Stromal cell of bone marrow (primary cell): ENCODE measurements at regions not wholly inside any gene's neighbourhood (a gene's known extent, or its start where the extent isn't known, plus 50 kb on each side); places are given as distances from the start of the nearest gene placed in this dataset.
A peak's percentile ranks its signal among the peaks of the same experiment; 100 is the strongest.

Experiments
- DNase-seq: peaks from one replicate; pipeline ENCODE4 v3.0.0-alpha.2; 2012; ENCODE audit warnings: low read depth

- no peak for DNase-seq
Observed at GRCh38 chr2:194271293-194271961, 1385.6 kb upstream of the SLC39A10 start.

GRCh38 chr2:194270648-194271047, 1386.4 kb upstream of the SLC39A10 start:
- DNase-seq = no peak

DNA sequence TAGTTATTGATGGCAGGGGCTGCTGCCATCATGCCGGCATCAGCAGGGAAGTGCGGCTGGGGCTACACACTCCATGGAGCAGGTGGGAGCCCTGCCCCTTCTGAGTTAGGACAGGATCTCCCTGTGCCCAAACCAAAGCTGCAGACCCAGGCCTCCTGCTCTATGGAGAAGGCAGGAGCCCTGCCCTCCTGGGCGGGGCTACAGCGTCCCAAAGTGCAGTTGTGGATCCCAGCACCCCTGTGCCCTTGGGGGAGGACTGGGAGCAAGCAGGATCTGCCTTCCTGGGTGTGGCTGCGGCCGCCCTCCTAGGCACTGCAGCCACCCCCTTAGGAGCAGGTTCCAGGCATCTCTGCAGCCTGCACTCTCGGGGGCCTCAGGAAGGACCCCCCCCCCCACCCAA, 1392.4 kb upstream of the SLC39A10 start:
- no peak for DNase-seq

- DNase-seq = no peak
Observed at GRCh38 chr2:194260185-194260584, 1396.8 kb upstream of the SLC39A10 start.

DNA sequence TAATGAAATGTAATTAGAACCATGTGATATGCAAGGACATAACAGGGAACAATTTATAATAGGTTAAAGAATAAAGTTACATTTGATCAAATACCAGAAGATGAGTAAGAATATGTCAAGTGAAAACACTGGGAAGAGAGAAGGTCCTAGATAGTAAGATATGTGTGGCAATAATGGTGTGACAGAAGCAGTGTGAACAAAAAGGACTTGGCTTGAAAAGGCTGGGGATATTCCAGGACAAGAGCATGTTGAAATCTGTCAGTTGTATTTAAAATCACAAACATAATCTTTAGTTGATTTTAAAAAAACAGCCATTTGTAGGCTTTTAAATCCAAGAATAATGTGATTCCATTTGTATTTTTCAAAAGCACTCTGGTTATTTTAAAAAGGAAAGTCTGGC, 1399.9 kb upstream of the SLC39A10 start:
- no peak for DNase-seq

DNA sequence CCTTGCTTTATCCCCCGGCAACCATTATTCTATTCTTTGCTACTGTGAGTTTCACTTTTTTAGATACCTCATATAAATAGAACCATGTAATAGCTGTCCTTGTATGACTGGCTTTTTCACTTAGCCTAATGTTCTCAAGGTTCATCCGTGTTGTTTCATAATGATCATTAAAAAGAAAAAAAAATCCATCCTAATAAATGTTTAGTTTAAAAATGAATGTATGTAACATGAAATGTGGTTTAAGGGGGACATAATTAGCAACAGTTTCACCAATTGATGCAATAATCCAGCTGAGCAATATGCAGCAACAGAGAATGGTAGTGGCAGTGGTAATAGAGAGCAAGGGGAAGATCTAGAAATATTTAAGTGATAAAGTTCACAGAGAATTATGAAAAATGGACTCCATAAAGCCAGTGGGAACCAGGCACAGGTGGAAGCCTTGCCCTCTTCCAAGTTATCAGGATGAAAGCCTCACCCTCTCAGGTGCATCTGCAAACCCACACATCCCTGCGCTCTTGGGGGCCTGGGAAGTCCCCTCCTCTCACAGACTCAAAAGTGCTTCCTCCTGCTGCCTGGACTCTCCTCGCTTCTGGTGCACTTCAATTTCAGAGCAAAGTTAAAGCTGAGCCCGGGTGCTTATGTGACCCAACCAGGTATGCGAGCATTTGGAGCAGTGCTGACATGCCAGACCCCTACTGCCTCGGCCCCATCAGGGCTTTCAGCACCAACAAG, 1403.3 kb upstream of the SLC39A10 start:
- no peak for DNase-seq

DNA sequence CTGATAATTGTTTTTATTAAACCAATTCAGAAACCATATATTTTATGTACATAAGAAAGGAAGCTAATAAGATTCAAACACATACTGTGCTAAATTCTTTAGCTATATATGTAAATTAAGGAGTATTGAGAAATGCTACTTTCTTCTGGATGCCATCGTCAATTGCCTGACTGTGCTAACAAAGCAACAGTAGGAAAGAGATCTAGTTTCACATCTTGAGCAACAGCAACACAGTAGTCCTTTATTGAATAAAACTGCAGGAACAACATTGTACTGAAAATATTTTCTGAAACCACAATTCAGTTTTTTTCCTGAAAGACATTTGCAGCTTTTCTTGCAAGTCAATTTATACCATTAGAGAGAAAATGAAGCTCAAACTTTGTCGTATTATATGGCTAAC, 1404.9 kb upstream of the SLC39A10 start:
- no peak for DNase-seq

DNA sequence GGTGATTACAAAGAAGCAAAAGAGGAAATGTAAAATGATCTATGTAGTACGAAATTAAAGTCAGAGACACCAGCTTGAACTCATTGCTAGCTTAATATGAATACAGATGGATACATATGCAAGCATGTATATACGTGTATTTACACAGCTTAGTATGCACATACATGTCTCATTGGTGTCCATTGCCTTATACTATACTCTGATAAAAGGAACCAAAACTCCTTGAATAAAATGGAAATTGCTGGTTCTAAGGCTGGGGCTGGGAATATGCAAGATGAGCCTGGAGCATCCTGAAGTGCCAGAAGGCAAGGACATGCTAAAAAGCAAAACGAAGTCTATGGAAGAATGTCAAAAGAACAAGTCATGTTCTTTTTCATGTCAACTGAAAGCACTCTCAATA, 1424.4 kb upstream of the SLC39A10 start:
- DNase-seq = no peak

DNA sequence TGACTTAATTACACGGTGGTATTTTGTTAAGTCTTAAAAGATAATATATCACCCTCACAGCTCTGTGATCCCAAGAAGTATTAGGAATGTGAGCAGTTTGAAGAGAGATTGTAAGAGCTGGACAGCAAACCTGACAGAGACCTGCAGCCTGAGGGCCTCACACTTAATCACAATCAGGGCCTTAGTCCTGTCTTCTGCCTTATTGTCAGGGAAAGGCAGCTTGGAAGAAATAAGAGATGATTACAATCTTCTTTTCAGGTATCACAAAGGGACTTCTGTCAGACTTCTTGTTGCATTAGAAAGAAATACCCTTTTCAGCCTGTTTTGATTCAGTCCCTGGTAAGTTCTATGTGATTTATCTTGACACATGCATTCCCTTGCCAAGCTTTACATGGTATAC, 1433.8 kb upstream of the SLC39A10 start:
- DNase-seq = no peak

GRCh38 chr2:194214192-194214591, 1442.8 kb upstream of the SLC39A10 start:
- no peak for DNase-seq

- DNase-seq = no peak
Observed at GRCh38 chr2:194205568-194206227, 1451.3 kb upstream of the SLC39A10 start.

DNA sequence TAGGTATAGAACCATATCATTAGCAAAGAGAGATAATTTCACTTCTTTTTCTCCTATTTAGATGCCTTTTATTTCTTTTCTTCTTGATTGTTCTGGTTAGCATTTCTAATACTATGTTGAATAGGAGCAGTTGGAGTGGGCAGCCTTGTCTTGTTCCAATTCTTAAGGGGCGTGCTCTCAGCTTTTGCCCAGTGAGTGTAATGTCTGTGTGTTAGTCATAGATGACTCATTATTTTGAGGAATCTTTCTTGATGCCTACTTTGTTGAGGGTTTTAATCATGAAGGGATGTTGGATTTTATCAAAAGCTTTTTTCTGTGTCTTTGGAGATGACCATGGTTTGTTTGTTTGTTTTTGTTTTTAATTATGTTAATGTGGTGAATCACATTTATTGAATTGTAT, 1453.1 kb upstream of the SLC39A10 start:
- DNase-seq = no peak

- DNase-seq = no peak
Observed at GRCh38 chr2:194182888-194183287, 1474.1 kb upstream of the SLC39A10 start.

GRCh38 chr2:194176134-194176533, 1480.9 kb upstream of the SLC39A10 start:
- no peak for DNase-seq

- peak; percentile 0 for DNase-seq
Observed at GRCh38 chr2:194166818-194167217, 1490.2 kb upstream of the SLC39A10 start.

GRCh38 chr2:194155431-194155830, 1501.6 kb upstream of the SLC39A10 start:
- no peak for DNase-seq

DNA sequence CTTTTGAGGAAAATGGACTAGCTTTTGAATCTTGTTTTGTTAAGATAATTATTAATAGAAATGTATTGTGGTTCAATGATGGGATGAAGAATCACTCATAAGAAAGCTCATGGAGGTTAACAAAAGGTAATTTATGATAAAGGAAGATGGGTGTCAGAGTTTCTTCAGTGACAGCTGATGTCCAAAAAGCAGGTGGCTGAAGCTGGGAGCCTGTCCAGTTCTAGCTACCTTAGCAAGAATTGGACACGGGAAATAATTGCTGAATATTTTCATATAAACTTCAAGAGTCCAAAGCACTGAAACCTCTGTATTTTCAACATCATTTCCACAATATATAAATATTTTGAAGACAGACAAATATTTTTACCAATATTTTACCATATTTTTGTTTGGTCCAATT, 1505.8 kb upstream of the SLC39A10 start:
- no peak for DNase-seq

GRCh38 chr2:194135463-194135862, 1521.6 kb upstream of the SLC39A10 start:
- no peak for DNase-seq

- DNase-seq = no peak
Observed at GRCh38 chr2:194128810-194129209, 1528.2 kb upstream of the SLC39A10 start.

GRCh38 chr2:194126418-194126817, 1530.6 kb upstream of the SLC39A10 start:
- no peak for DNase-seq

DNA sequence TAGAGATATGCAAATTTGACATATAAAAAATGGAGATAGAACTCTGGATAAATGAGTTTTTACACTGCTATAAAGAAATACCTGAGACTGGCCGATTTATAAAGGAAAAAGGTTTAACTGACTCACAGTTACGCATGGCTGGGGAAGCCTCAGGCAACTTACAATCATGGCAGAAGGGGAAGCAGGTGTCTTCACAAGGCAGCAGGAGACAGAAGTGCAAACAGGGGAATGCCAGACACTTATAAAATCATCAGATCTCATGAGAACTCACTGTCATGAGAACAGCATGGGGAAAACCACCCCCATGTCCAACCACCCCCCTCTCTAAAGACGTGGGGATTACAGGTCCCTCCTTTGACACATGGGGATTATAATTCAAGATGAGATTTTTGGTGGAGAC, 1540.2 kb upstream of the SLC39A10 start:
- no peak for DNase-seq

GRCh38 chr2:194105358-194105757, 1551.7 kb upstream of the SLC39A10 start:
- DNase-seq = no peak

- no peak for DNase-seq
Observed at GRCh38 chr2:194104687-194105086, 1552.3 kb upstream of the SLC39A10 start.
